GM12878 (cell line): ENCODE measurements at regions not wholly inside any gene's neighbourhood (a gene's known extent, or its start where the extent isn't known, plus 50 kb on each side); places are given as distances from the start of the nearest gene placed in this dataset.

Experiments used
- ATAC-seq: fragments of 200-7000 bp; cut with Tn5 transposase; 3 replicates; pipeline ENCODE4 v1.9.1; 2020; ENCODE audit warnings: mild to moderate bottlenecking, moderate library complexity
- BruUV-seq: library from RNA; stranded (reverse); fragments of 400-500 nt; replicated peaks from 2 replicates; lab custom pipeline; 2021; lab: Mats Ljungman, UMichigan
- CTCF ChIA-PET: fragments of 300-600 bp; sonication (Branson Sonifier 250); formaldehyde crosslinking; extraction: SDS; loops from one replicate; lab custom pipeline; 2021; ENCODE audit warnings: inconsistent platforms; lab: Yijun Ruan, JAX
- POLR2A ChIA-PET: fragments of 350-600 bp; formaldehyde crosslinking; extraction: SDS; loops from one replicate; lab custom pipeline; 2021; ENCODE audit warnings: inconsistent platforms; lab: Charles Lee
- RAD21 ChIA-PET: fragments of 300-600 bp; sonication (Branson Sonifier 250); formaldehyde crosslinking; loops from one replicate; lab custom pipeline; 2023; ENCODE audit warnings: antibody characterized with exemption; ENCODE audit not compliant: unreplicated experiment; lab: Charles Lee
- SMC1A ChIA-PET: fragments of 300-600 bp; sonication (Branson Sonifier 250); formaldehyde crosslinking; loops from one replicate; lab custom pipeline; 2023; ENCODE audit not compliant: unreplicated experiment, uncharacterized antibody; lab: Charles Lee
- DNase-seq: peaks from one replicate; pipeline ENCODE4 v3.0.0-alpha.2; 2011; ENCODE audit warnings: low read depth, low spot score
- FAIRE-seq: peaks from 3 replicates; lab custom pipeline; 2011; peaks lifted over from hg19 to GRCh38; lab: Jason Lieb, UNC
- H2AFZ ChIP-seq: 2 replicates; pipeline ENCODE4 v1.6.0; 2011; ENCODE audit warnings: low read depth, low read length, control low read depth; ENCODE audit not compliant: control insufficient read depth
- H3K27ac ChIP-seq: 2 replicates; pipeline ENCODE4 v1.5.1; 2011; ENCODE audit warnings: control low read depth; ENCODE audit not compliant: control insufficient read depth, insufficient read depth
- H3K27me3 ChIP-seq, 2 experiments: replicated peaks in 1 of 2; 2 replicates each; pipeline versions ENCODE4 v1.6.0 to v1.6.1; 2011; ENCODE audit warnings: low read length in 1 of 2; ENCODE audit not compliant: control insufficient read depth in 2 of 2, insufficient read depth in 2 of 2
- H3K36me3 ChIP-seq, 2 experiments: 2 replicates each; pipeline ENCODE4 v1.5.1; 2011; ENCODE audit warnings: low read length in 1 of 2; ENCODE audit not compliant: control insufficient read depth in 2 of 2, insufficient read depth in 2 of 2
- H3K4me1 ChIP-seq: 2 replicates; pipeline ENCODE4 v1.6.1; 2011; ENCODE audit warnings: mild to moderate bottlenecking, low read length, moderate library complexity, mixed read lengths; ENCODE audit not compliant: control insufficient read depth, insufficient read depth
- H3K4me2 ChIP-seq: 2 replicates; pipeline ENCODE4 v1.6.0; 2011; ENCODE audit warnings: control low read depth; ENCODE audit not compliant: control insufficient read depth, insufficient read depth
- H3K4me3 ChIP-seq: fragments of 200-600 bp; sonication (generic); 2 replicates; pipeline ENCODE4 v1.5.1; 2016
- H3K79me2 ChIP-seq: 2 replicates; pipeline ENCODE4 v1.6.0; 2011; ENCODE audit warnings: low read length; ENCODE audit not compliant: control insufficient read depth, insufficient read depth
- H3K9ac ChIP-seq: 2 replicates; pipeline ENCODE4 v1.8.0; 2011; ENCODE audit warnings: low read length, control low read depth, mixed read lengths; ENCODE audit not compliant: control insufficient read depth, insufficient read depth
- H3K9me3 ChIP-seq: replicated peaks from 3 replicates; pipeline ENCODE4 v1.5.1; 2011; ENCODE audit warnings: mild to moderate bottlenecking, low read length; ENCODE audit not compliant: control insufficient read depth, insufficient read depth
- H4K20me1 ChIP-seq: 2 replicates; pipeline ENCODE4 v1.6.0; 2011; ENCODE audit not compliant: control insufficient read depth, insufficient read depth
- BMI1 ChIP-seq: fragments of 450-650 bp; IDR thresholded peaks from 2 replicates; pipeline ENCODE4 v1.6.1; 2016; ENCODE audit warnings: mild to moderate bottlenecking, moderate library complexity, borderline replicate concordance
- CBX3 ChIP-seq: fragments of 200-600 bp; sonication (generic); IDR thresholded peaks from 2 replicates; pipeline ENCODE4 v1.6.1; 2016; ENCODE audit warnings: low read depth, borderline replicate concordance
- EZH2 ChIP-seq: IDR thresholded peaks from 2 replicates; pipeline ENCODE4 v1.6.1; 2012; ENCODE audit warnings: low read depth, mild to moderate bottlenecking, control low read depth, inconsistent platforms, low read length, borderline replicate concordance; ENCODE audit not compliant: control insufficient read depth
- GATAD2B ChIP-seq: fragments of 450-650 bp; conservative IDR thresholded peaks from 2 replicates; pipeline ENCODE4 v1.6.1; 2017; ENCODE audit warnings: low read depth, mild to moderate bottlenecking, moderate library complexity
- MXI1 ChIP-seq: fragments of 150-350 bp; IDR thresholded peaks from 2 replicates; pipeline ENCODE4 v1.6.1; 2011; ENCODE audit warnings: low read depth, mild to moderate bottlenecking, inconsistent platforms, low read length, improper control_type of control experiment
- NBN ChIP-seq: fragments of 450-650 bp; IDR thresholded peaks from 2 replicates; pipeline ENCODE4 v1.6.1; 2016
- NFXL1 ChIP-seq: fragments of 450-650 bp; IDR thresholded peaks from 2 replicates; pipeline ENCODE4 v1.6.1; 2017; ENCODE audit warnings: antibody characterized with exemption, mild to moderate bottlenecking, borderline replicate concordance
- NFYB ChIP-seq: IDR thresholded peaks from 2 replicates; pipeline ENCODE4 v1.6.1; 2011; ENCODE audit warnings: low read depth, mild to moderate bottlenecking, low read length, improper control_type of control experiment, moderate library complexity; ENCODE audit not compliant: insufficient read depth
- NR2C1 ChIP-seq: fragments of 450-650 bp; IDR thresholded peaks from 2 replicates; pipeline ENCODE4 v1.6.1; 2017; ENCODE audit warnings: antibody characterized with exemption, mild to moderate bottlenecking, moderate library complexity
- PAX5 ChIP-seq: IDR thresholded peaks from 2 replicates; pipeline ENCODE4 v1.6.1; 2011; ENCODE audit warnings: low read depth, low read length, borderline replicate concordance
- RB1 ChIP-seq: fragments of 450-650 bp; formaldehyde crosslinking; IDR thresholded peaks from 2 replicates; pipeline ENCODE4 v1.6.1; 2017; ENCODE audit warnings: mild to moderate bottlenecking, borderline replicate concordance
- REST ChIP-seq: IDR thresholded peaks from 2 replicates; pipeline ENCODE4 v1.6.1; 2012; ENCODE audit warnings: mild to moderate bottlenecking, low read depth, low read length
- RUNX3 ChIP-seq: IDR thresholded peaks from 2 replicates; pipeline ENCODE4 v1.6.1; 2012; ENCODE audit warnings: low read length, inconsistent platforms
- WRNIP1 ChIP-seq: IDR thresholded peaks from 2 replicates; pipeline ENCODE4 v1.6.1; 2011; ENCODE audit warnings: low read depth, low read length, improper control_type of control experiment, borderline replicate concordance
- WGBS: methylation state at CpG from one replicate; pipeline ENCODE4 v1.1.6; 2016; ENCODE audit warnings: low lambda C conversion rate; ENCODE audit not compliant: insufficient replicate concordance, insufficient coverage; ENCODE audit errors: missing lambda C conversion rate; 5-methylcytosine and 5-hydroxymethylcytosine counted together
- in situ Hi-C: fragments of 300-500 bp; cut with MboI; formaldehyde crosslinking; loops from 9 replicates; pipeline ENCODE4 v1.14.3; 2018; ENCODE audit warnings: mixed read lengths
- intact Hi-C: fragments of 100-400 bp; cut with micrococcal nuclease; formaldehyde crosslinking; loops from one replicate; pipeline ENCODE4 v1.14.2; 2022; ENCODE audit not compliant: unreplicated experiment
- TF ChIP-seq, protein P1 (sequence below): fragments of 450-650 bp; IDR thresholded peaks from 2 replicates; pipeline ENCODE4 v1.6.1; 2016; ENCODE audit warnings: mild to moderate bottlenecking, moderate library complexity, borderline replicate concordance

GRCh38 chr5:34498572-34498971, 157.6 kb upstream of the RAI14 start:
- BruUV-seq, result no TSS peak
- Histone ChIP-seq H3K79me2 (no peaks in the 10 kb centered on the region), H2AFZ (peak overlapping the region; percentile 84), H3K36me3 (no peaks in the 10 kb centered on the region), H3K27me3 (no peaks in the 10 kb centered on the region), H3K4me2 (peak overlapping the region; percentile 28; the same call in 1 of the 2 replicates), H3K9ac (0 out of 2 replicates have a peak overlapping the region, but pooled peaks have one; percentile 13), H3K27ac (peak overlapping the region; percentile 91), H3K9me3 (no peaks in the 10 kb centered on the region; the same call in 1 of the 3 replicates), H4K20me1 (no peaks in the 10 kb centered on the region), H3K4me3 (no peak overlapping the region), H3K4me1 (peaks cover 58% of the 10 kb centered on the region)
- TF ChIP-seq EZH2 (no peak), NR2C1 (no peak), BMI1 (no peak), NFYB (no peak), NBN (no peak), RB1 (no peak), RUNX3 (no peak), NFXL1 (no peak), REST (no peak), CBX3 (no peak), MXI1 (no peak), WRNIP1 (no peak), PAX5 (no peak), GATAD2B (no peak)
- TF ChIP-seq, protein P1, sequence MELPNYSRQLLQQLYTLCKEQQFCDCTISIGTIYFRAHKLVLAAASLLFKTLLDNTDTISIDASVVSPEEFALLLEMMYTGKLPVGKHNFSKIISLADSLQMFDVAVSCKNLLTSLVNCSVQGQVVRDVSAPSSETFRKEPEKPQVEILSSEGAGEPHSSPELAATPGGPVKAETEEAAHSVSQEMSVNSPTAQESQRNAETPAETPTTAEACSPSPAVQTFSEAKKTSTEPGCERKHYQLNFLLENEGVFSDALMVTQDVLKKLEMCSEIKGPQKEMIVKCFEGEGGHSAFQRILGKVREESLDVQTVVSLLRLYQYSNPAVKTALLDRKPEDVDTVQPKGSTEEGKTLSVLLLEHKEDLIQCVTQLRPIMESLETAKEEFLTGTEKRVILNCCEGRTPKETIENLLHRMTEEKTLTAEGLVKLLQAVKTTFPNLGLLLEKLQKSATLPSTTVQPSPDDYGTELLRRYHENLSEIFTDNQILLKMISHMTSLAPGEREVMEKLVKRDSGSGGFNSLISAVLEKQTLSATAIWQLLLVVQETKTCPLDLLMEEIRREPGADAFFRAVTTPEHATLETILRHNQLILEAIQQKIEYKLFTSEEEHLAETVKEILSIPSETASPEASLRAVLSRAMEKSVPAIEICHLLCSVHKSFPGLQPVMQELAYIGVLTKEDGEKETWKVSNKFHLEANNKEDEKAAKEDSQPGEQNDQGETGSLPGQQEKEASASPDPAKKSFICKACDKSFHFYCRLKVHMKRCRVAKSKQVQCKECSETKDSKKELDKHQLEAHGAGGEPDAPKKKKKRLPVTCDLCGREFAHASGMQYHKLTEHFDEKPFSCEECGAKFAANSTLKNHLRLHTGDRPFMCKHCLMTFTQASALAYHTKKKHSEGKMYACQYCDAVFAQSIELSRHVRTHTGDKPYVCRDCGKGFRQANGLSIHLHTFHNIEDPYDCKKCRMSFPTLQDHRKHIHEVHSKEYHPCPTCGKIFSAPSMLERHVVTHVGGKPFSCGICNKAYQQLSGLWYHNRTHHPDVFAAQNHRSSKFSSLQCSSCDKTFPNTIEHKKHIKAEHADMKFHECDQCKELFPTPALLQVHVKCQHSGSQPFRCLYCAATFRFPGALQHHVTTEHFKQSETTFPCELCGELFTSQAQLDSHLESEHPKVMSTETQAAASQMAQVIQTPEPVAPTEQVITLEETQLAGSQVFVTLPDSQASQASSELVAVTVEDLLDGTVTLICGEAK, result no peak
- DNase-seq, result no peak
- ChIA-PET RAD21 (interaction anchor here (1.0 to 1.7 kb wide), 3 partner anchors 13 to 418 kb away, joined by 3 to 4 read pairs (median 3); partner anchors contain the start of genes BRIX1 and RAD1), SMC1A (interaction anchor here (0.6 to 1.0 kb wide), 5 partner anchors 10 to 501 kb away, joined by 3 to 4 read pairs (median 3); partner anchors contain the start of genes BRIX1 and RAD1), CTCF (interaction anchor here (0.9 to 3.5 kb wide), 5 partner anchors 12 to 405 kb away, joined by 3 to 15 read pairs (median 5); no protein-coding TSS in a partner anchor), POLR2A (no interaction called here)
- intact Hi-C loops, result no loop called here
- no peak for FAIRE-seq
- in situ Hi-C loops, result loop anchor here (25.0 kb wide), 1 partner anchor 414 kb away; the partner anchor contains the start of genes BRIX1 and RAD1
- WGBS, result 28% methylated on average over 4 of the region's 4 CpGs
- ATAC-seq, result no peak
